ENCODE measurements at regions not wholly inside any gene's neighbourhood (a gene's known extent, or its start where the extent isn't known, plus 50 kb on each side); places are given as distances from the start of the nearest gene placed in this dataset.

- TF ChIP-seq CTCF (IDR thresholded peaks at IDR 0.05) (no peak), EP300 (IDR thresholded peaks at IDR 0.05; ENCODE audit: low read depth) (no peak), POLR2A (IDR thresholded peaks at IDR 0.05) (no peak), POLR2AphosphoS5 (IDR thresholded peaks at IDR 0.05) (no peak)
These were observed 133.1 kb upstream of the DUSP10 start for GRCh38 chr1:221875004-221875330.
